Stimulated activated CD4-positive, alpha-beta T cell treated with anti-CD3 and anti-CD28 coated beads, Interleukin-4, amount 100 ng/mL, for 4 hours (primary cell): ENCODE measurements at regions not wholly inside any gene's neighbourhood (a gene's known extent, or its start where the extent isn't known, plus 50 kb on each side); places are given as distances from the start of the nearest gene placed in this dataset.
"Not testable (repeated sequence)": the region's sequence is repeated elsewhere in the genome, so short reads cannot be mapped to it uniquely, and the experiment has no call there.

Source experiments
- DNase-seq, 2 experiments: peaks; one replicate each; pipeline ENCODE4 v3.0.0-alpha.2; 2020

GRCh38 chr6:28585335-28585734 lies 59.7 kb downstream of the GPX5 start:
- no peak for DNase-seq

- DNase-seq = no peak
Measured at GRCh38 chr6:28586324-28586723, 60.6 kb downstream of the GPX5 start.

DNA sequence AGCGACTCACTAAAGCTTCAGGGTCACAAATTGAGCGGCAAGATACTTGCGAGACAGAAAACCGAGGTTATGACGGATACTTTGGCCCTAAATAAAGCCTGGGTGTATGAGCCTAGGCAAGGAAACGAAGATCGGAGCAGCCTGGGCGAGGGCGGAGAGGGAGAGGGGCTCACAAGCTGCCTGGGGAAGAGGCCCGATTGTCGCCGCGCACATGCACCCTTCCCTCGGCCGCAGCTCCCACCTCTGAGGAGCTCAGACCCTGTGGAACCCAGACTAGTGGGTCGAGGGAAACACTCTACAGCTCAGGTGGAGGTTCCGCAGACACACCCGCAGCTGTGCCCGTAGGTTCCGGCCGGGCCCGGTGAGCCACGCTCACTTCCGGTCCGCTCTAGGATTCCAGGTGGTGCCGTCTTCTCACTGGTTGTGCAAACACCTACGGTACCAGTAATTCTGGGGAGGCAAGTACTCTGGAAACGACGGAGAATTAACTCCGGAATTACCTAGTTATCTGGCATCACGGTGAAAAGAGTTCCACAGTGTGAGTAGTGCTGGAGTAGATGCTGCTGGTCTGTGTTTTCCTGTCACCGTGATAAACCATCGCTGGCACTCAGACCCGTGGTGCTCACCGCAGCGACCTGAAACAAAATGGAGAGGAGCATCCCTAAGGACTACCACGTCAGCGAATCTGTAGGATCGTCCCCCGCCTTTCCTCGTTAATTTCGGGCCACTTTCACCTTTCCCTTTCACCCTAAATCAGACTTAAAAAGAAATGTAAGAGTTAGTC lies 61.5 kb downstream of the GPX5 start:
- peak; percentile 60 to 73 for DNase-seq

- DNase-seq = no peak
Measured at GRCh38 chr6:28587746-28588075, 62.0 kb downstream of the GPX5 start.

DNA sequence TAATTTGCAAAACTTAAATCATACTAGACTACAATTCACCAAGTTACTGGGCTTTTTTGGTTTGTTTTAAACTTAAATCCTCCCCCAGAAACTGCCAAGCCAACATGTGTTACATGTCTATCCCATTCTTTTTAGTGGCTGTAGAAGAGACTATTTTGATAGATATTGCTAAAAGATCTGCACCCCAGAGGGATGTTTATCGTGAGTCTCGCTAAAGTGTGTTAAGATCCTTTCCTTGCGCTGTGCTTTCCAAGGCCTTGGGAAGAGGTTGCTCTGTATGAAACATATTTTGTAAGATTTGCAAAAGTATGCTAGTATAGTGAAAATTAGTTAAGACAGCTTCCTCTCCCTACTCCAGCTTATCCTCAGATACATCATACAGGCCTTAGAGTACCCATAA lies 63.0 kb downstream of the GPX5 start:
- no peak for DNase-seq

GRCh38 chr6:28589234-28589956 lies 63.7 kb downstream of the GPX5 start:
- peak; percentile 19 to 24 for DNase-seq

- no peak for DNase-seq
Measured at GRCh38 chr6:28589957-28590349, 64.3 kb downstream of the GPX5 start.

- peak in 1 of 2 experiments; percentile 20 for DNase-seq
Measured at GRCh38 chr6:28597217-28597835, 71.6 kb downstream of the GPX5 start.

DNA sequence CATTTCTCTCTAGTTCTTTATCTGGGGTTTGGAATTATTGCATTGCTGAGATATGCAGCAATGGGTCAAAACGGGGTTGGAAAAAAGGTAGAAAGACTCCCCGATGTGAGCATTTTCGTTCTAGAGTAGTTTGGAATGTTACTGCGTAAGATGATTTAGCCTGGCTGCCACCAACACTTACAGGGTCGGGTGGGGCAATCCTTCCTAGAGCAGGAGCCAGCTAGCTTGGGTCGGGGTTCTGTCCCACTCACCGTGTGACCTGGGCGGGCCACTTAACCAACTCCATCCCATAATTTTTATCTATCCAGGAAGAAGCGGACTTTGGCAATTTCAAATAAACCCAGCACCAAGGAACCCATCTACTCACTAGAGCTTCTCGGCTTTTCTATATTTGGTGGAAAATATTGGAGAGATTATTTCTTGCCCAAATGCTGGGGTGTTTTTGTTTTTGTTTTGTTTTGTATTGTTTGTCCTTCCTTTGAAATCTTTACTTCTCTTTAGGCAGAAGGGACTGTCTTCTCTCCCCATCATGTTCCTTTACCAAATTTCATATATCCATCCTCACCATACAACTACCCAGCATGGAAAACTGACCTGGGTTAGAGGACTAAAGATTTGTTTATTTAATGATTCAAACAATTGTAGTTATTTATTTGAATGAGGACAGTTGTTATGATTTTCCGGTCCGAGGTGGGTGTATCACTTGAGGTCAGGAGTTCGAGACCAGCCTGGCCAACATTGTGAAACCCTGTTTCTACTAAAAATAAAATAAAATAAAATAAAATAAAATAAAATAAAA lies 72.4 kb downstream of the GPX5 start:
- DNase-seq = no peak

GRCh38 chr6:28598757-28599686 lies 73.3 kb downstream of the GPX5 start:
- no peak for DNase-seq

- DNase-seq = no peak
Measured at GRCh38 chr6:28600245-28600644, 74.6 kb downstream of the GPX5 start.

DNA sequence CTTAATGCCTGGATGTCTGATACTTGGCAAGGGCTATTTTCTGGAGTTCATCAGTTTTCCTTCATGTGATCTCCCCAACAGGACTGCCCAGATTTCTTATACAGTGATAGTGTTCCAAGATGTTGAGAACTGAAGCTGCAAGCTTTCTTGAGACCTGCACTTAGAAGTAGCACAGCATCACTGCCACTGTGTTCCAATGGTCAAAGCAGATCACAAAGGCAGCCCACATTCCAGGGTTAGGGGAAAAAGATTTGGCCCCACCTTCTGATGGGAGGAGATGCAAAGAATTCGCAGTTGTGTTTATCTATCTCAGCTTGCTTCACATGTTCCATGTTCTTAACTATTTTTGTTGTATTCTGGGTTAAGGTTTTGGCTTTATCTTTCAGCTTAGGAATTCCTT lies 78.2 kb downstream of the GPX5 start:
- DNase-seq = no peak

GRCh38 chr6:28606424-28607391 lies 81.0 kb downstream of the GPX5 start:
- peak in 1 of 2 experiments; percentile 49 for DNase-seq

GRCh38 chr6:28607990-28608389 lies 82.3 kb downstream of the GPX5 start:
- DNase-seq = no peak

DNA sequence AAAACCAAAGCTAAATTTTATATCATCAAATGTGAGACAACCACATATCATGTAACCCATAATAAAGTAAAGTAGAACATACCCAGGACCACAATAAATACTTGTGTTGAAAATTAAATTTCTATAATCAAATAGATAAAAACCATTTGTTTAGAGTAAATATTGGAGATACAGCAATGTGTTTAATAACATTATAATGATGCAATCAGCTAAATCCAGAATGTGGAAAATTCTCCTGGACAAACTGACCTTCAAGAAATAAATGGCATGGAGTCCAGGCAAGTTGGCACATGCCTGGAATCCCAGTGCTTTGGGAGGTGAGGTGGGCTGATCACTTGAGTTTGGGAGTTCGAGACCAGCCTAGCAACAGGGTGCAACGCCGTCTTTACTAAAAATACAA lies 84.0 kb downstream of the GPX5 start:
- no peak for DNase-seq

GRCh38 chr6:28615616-28615954 lies 89.9 kb downstream of the GPX5 start:
- no peak for DNase-seq

DNA sequence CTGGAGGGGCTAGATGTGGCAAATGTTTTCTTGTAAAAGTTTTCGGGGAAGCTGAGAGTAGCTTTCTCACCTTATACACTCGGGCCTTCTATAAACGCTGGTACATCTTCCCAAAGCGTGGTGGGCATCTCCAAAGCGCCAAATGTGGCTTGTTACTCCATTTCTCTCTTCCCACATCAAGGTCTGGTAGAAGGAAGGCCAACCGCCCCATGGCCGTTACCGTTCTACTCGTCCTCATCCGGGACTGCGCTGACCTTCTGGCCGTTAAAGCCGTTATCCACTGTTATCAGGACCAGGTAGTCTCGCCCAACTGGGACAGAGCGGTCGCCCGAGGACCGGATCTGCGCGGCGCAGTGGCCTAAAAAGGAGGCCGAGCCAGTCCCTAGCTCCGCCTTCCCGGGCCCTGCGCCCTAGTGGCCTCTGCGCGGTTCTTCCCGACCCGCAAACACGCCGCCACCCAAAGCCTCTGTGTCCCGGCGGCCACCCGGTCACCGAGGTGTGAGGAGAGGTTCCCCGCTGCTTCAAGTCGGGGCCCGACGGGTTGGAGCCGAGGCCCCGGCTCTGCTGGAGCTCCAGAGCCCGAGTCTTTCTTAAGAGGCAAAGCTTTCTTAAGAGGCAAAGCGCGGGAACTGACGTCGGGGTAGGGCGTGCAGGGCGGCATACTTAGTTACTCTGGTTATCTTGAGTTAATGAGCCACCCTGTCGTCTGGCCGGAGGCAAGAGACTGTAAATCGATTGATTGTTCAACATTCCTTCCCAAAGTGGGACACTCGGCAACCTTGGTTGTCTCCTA lies 90.5 kb downstream of the GPX5 start:
- no peak for DNase-seq

- DNase-seq = no peak
Measured at GRCh38 chr6:28618898-28619555, 93.3 kb downstream of the GPX5 start.

DNA sequence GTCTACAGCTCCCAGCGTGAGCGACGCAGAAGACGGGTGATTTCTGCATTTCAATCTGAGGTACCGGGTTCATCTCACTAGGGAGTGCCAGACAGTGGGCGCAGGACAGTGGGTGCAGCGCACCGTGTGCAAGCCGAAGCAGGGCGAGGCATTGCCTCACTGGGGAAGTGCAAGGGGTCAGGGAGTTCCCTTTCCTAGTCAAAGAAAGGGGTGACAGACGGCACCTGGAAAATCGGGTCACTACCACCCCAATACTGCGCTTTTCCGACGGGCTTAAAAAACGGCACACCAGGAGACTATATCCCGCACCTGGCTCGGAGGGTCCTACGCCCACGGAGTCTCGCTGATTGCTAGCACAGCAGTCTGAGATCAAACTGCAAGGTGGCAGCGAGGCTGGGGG lies 95.6 kb downstream of the GPX5 start:
- not testable (repeated sequence) for DNase-seq

DNA sequence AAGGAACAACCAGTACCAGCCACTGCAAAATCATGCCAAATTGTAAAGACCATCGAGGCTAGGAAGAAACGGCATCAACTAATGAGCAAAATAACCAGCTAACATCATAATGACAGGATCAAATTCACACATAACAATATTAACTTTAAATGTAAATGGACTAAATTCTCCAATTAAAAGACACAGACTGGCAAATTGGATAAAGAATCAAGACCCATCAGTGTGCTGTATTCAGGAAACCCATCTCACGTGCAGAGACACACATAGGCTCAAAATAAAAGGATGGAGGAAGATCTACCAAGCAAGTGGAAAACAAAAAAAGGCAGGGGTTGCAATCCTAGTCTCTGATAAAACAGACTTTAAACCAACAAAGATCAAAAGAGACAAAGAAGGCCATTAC lies 97.6 kb downstream of the GPX5 start:
- not testable (repeated sequence) for DNase-seq
